HEK293 (cell line): ENCODE measurements at regions not wholly inside any gene's neighbourhood (a gene's known extent, or its start where the extent isn't known, plus 50 kb on each side); places are given as distances from the start of the nearest gene placed in this dataset.

Experiments
- CTCF ChIA-PET: fragments of 350-600 bp; formaldehyde crosslinking; extraction: SDS; loops from one replicate; lab custom pipeline; 2021; ENCODE audit warnings: antibody characterized with exemption; lab: Yijun Ruan, JAX
- POLR2A ChIA-PET: fragments of 300-600 bp; formaldehyde crosslinking; extraction: SDS; loops from one replicate; lab custom pipeline; 2020; ENCODE audit warnings: antibody characterized with exemption, inconsistent platforms; lab: Yijun Ruan, JAX
- H3K27ac ChIP-seq: fragments of 200-500 bp; sonication (Bioruptor generic); 2 replicates; pipeline ENCODE4 v1.5.1; 2014; ENCODE audit warnings: low read depth, low read length, control low read depth, inconsistent platforms; ENCODE audit errors: extremely low read depth
- H3K36me3 ChIP-seq, 2 experiments: fragments of 200-500 bp in 1 of 2; sonication (Bioruptor generic) in 1 of 2; 1 replicate in 1 of 2; 2 replicates in 1 of 2; pipeline ENCODE4 v1.5.1; 2014 to 2017; ENCODE audit warnings: inconsistent platforms in 2 of 2, low read length in 2 of 2; ENCODE audit not compliant: control insufficient read depth in 2 of 2, insufficient read depth in 1 of 2
- H3K4me1 ChIP-seq: fragments of 200-500 bp; sonication (Bioruptor generic); 2 replicates; pipeline ENCODE4 v1.5.1; 2014; ENCODE audit warnings: mild to moderate bottlenecking, low read length, inconsistent platforms; ENCODE audit not compliant: control insufficient read depth, insufficient read depth
- H3K4me3 ChIP-seq: 2 replicates; pipeline ENCODE4 v1.5.1; 2011; ENCODE audit warnings: low read depth, mild to moderate bottlenecking, control low read depth, low read length, moderate library complexity
- H3K9me3 ChIP-seq: fragments of 200-500 bp; sonication (Bioruptor generic); 2 replicates; pipeline ENCODE4 v1.5.1; 2014; ENCODE audit warnings: low read depth, low read length, inconsistent platforms; ENCODE audit not compliant: control insufficient read depth, insufficient read depth
- FEZF1 ChIP-seq: fragments of 450-650 bp; formaldehyde crosslinking; IDR thresholded peaks from 2 replicates; pipeline ENCODE4 v1.5.1; 2016; ENCODE audit warnings: missing biosample characterization, missing genetic modification characterization
- HOXA7 ChIP-seq: sonication (generic); formaldehyde crosslinking; IDR thresholded peaks from 2 replicates; pipeline ENCODE4 v1.8.1; 2022; ENCODE audit warnings: missing genetic modification reagents, borderline replicate concordance
- HOXC10 ChIP-seq: sonication (generic); formaldehyde crosslinking; IDR thresholded peaks from 2 replicates; pipeline ENCODE4 v1.8.1; 2023; ENCODE audit warnings: mild to moderate bottlenecking, missing genetic modification reagents
- KLF9 ChIP-seq: fragments of 450-650 bp; formaldehyde crosslinking; IDR thresholded peaks from 2 replicates; pipeline ENCODE4 v1.5.1; 2016; ENCODE audit warnings: missing biosample characterization, missing genetic modification characterization, low read depth
- OSR2 ChIP-seq: fragments of 450-650 bp; formaldehyde crosslinking; IDR thresholded peaks from 2 replicates; pipeline ENCODE4 v1.5.1; 2016; ENCODE audit warnings: missing biosample characterization, missing genetic modification characterization
- SCRT1 ChIP-seq: fragments of 450-650 bp; formaldehyde crosslinking; IDR thresholded peaks from 2 replicates; pipeline ENCODE4 v1.5.1; 2016; ENCODE audit warnings: missing biosample characterization, missing genetic modification characterization, borderline replicate concordance
- ZBTB17 ChIP-seq: fragments of 450-650 bp; formaldehyde crosslinking; IDR thresholded peaks from 2 replicates; pipeline ENCODE4 v1.5.1; 2016; ENCODE audit warnings: missing biosample characterization, missing genetic modification characterization
- ZNF112 ChIP-seq: fragments of 450-650 bp; formaldehyde crosslinking; IDR thresholded peaks from 2 replicates; pipeline ENCODE4 v1.5.0; 2017; ENCODE audit warnings: missing biosample characterization, missing genetic modification characterization
- ZNF114 ChIP-seq: fragments of 450-650 bp; formaldehyde crosslinking; IDR thresholded peaks from 2 replicates; pipeline ENCODE4 v1.5.0; 2017; ENCODE audit warnings: missing biosample characterization, missing genetic modification characterization
- ZNF133 ChIP-seq: fragments of 450-650 bp; formaldehyde crosslinking; IDR thresholded peaks from 2 replicates; pipeline ENCODE4 v1.5.1; 2016; ENCODE audit warnings: missing biosample characterization, missing genetic modification characterization
- ZNF157 ChIP-seq: fragments of 450-650 bp; formaldehyde crosslinking; IDR thresholded peaks from 2 replicates; pipeline ENCODE4 v1.5.1; 2016; ENCODE audit warnings: missing biosample characterization, missing genetic modification characterization
- ZNF354C ChIP-seq: fragments of 450-650 bp; formaldehyde crosslinking; IDR thresholded peaks from 2 replicates; pipeline ENCODE4 v1.5.1; 2016; ENCODE audit warnings: missing biosample characterization, missing genetic modification characterization, low read depth, borderline replicate concordance
- ZNF394 ChIP-seq: fragments of 450-650 bp; formaldehyde crosslinking; IDR thresholded peaks from 2 replicates; pipeline ENCODE4 v1.5.1; 2016; ENCODE audit warnings: missing biosample characterization, missing genetic modification characterization, mild to moderate bottlenecking, moderate library complexity, borderline replicate concordance
- ZNF426 ChIP-seq: fragments of 450-650 bp; formaldehyde crosslinking; IDR thresholded peaks from 2 replicates; pipeline ENCODE4 v1.5.1; 2017; ENCODE audit warnings: missing biosample characterization, missing genetic modification characterization, mild to moderate bottlenecking, inconsistent platforms, moderate library complexity
- ZNF514 ChIP-seq: fragments of 450-650 bp; formaldehyde crosslinking; IDR thresholded peaks from 2 replicates; pipeline ENCODE4 v1.5.1; 2016; ENCODE audit warnings: missing biosample characterization, missing genetic modification characterization
- ZNF600 ChIP-seq: fragments of 450-650 bp; formaldehyde crosslinking; IDR thresholded peaks from 2 replicates; pipeline ENCODE4 v1.5.1; 2016; ENCODE audit warnings: missing biosample characterization, missing genetic modification characterization
- ZNF654 ChIP-seq: fragments of 450-650 bp; formaldehyde crosslinking; IDR thresholded peaks from 2 replicates; pipeline ENCODE4 v1.5.1; 2016; ENCODE audit warnings: low read depth, missing biosample characterization, missing genetic modification characterization
- ZNF660 ChIP-seq: fragments of 450-650 bp; IDR thresholded peaks from 2 replicates; pipeline ENCODE4 v1.5.1; 2018; ENCODE audit warnings: missing biosample characterization, mild to moderate bottlenecking, missing genetic modification characterization
- ZNF843 ChIP-seq: fragments of 450-650 bp; formaldehyde crosslinking; IDR thresholded peaks from 2 replicates; pipeline ENCODE4 v1.5.1; 2016; ENCODE audit warnings: missing biosample characterization, missing genetic modification characterization
- ZXDB ChIP-seq: fragments of 450-650 bp; formaldehyde crosslinking; IDR thresholded peaks from 2 replicates; pipeline ENCODE4 v1.5.1; 2016; ENCODE audit warnings: missing biosample characterization, missing genetic modification characterization
- TF ChIP-seq, protein P1 (sequence below): fragments of 450-650 bp; formaldehyde crosslinking; IDR thresholded peaks from 2 replicates; pipeline ENCODE4 v1.5.1; 2016; ENCODE audit warnings: missing biosample characterization, missing genetic modification characterization
- TF ChIP-seq, protein P2 (sequence below): fragments of 450-650 bp; formaldehyde crosslinking; conservative IDR thresholded peaks from 2 replicates; pipeline ENCODE4 v1.5.1; 2016; ENCODE audit warnings: low read depth, missing biosample characterization, missing genetic modification characterization

DNA sequence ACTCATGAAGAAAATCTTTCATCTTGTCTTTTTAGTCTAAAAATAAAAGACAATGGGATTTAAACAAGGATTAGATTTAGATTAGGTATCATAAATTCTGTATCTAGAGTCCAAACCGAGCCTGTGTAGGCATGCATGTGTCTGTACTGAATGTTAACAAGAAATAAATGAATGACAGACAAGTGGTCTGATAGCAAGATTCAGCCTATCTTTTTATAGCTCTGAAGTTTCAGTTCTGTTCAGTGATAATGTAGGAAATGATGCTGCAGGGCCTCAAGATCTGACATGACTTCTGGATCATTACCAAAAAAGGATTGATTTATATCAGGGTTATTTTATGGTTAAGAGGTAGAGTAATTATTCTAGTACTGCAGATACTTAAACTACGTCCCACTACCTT, 137.0 kb upstream of the ATP5MC3 start (continued):
- no peak for TF ChIP-seq OSR2 (tag by site-specific recombination)

DNA sequence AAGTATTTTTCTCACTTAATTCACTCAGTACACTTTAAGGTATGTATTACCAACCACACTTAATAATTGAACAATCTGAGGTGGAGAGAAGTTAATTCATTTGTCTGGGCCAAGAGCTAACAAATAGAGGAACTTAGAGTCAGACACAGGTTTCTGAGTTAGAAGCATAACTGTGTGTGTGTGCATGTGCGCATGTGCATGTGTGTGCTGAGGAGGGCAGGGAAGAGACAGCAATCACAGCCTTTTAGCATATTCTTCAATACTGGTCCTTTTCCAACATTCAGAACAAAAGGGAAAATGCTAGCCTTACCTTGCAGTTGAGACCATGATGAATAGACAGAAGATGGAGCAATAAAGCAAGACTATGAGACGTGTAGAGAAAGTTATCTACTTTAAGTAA, 136.2 kb upstream of the ATP5MC3 start:
- no peak overlapping the region for H3K27ac ChIP-seq
- POLR2A ChIA-PET: no interaction called here
- TF ChIP-seq SCRT1 (tag by site-specific recombination) (no peak), ZNF426 (tag by site-specific recombination) (no peak), ZNF157 (no peak), ZNF394 (tag by site-specific recombination) (no peak)
- TF ChIP-seq, protein P1, sequence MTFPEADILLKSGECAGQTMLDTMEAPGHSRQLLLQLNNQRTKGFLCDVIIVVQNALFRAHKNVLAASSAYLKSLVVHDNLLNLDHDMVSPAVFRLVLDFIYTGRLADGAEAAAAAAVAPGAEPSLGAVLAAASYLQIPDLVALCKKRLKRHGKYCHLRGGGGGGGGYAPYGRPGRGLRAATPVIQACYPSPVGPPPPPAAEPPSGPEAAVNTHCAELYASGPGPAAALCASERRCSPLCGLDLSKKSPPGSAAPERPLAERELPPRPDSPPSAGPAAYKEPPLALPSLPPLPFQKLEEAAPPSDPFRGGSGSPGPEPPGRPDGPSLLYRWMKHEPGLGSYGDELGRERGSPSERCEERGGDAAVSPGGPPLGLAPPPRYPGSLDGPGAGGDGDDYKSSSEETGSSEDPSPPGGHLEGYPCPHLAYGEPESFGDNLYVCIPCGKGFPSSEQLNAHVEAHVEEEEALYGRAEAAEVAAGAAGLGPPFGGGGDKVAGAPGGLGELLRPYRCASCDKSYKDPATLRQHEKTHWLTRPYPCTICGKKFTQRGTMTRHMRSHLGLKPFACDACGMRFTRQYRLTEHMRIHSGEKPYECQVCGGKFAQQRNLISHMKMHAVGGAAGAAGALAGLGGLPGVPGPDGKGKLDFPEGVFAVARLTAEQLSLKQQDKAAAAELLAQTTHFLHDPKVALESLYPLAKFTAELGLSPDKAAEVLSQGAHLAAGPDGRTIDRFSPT (tag by site-specific recombination): no peak
- H3K36me3 ChIP-seq: no peaks in the 10 kb centered on the region
- H3K4me3 ChIP-seq: no peak overlapping the region
- no peaks in the 10 kb centered on the region for H3K9me3 ChIP-seq
- CTCF ChIA-PET: interaction anchor here (0.6 to 1.3 kb wide), 2 partner anchors 11 to 217 kb away, joined by 3 to 6 read pairs; no protein-coding TSS in a partner anchor
- no peaks in the 10 kb centered on the region for H3K4me1 ChIP-seq

DNA sequence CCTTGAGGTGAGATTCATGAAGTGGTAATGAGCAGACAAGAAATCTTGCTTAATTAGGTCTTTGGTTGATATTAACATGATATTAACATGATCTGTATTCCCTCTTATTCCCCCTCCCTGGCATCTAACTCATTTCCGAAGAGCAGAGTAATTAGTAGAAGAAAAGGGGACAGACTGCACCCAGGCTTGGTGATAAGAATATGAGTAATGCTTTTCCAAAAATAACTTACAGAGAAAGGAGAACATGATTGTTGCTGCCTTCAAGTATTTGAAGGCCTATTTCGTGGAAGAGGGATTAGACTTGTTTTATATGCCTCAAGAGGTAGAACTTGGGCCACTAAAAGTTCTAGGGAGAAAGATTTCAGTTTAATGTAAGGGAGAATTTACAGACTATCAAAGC, 130.6 kb upstream of the ATP5MC3 start:
- TF ChIP-seq ZNF660 (tag by site-specific recombination): no peak
- TF ChIP-seq ZNF112 (tag by site-specific recombination): no peak
- TF ChIP-seq ZBTB17 (tag by site-specific recombination): 0 out of 2 replicates have a peak, but pooled peaks have one; percentile 16
- ChIA-PET CTCF (interaction anchor here (0.5 kb wide), 1 partner anchor 784 kb away, joined by 3 read pairs; no protein-coding TSS in a partner anchor), POLR2A (no interaction called here)
- Histone ChIP-seq H3K4me3 (no peak overlapping the region), H3K4me1 (no peaks in the 10 kb centered on the region), H3K9me3 (no peaks in the 10 kb centered on the region), H3K36me3 (no peaks in the 10 kb centered on the region), H3K27ac (no peak overlapping the region)

DNA sequence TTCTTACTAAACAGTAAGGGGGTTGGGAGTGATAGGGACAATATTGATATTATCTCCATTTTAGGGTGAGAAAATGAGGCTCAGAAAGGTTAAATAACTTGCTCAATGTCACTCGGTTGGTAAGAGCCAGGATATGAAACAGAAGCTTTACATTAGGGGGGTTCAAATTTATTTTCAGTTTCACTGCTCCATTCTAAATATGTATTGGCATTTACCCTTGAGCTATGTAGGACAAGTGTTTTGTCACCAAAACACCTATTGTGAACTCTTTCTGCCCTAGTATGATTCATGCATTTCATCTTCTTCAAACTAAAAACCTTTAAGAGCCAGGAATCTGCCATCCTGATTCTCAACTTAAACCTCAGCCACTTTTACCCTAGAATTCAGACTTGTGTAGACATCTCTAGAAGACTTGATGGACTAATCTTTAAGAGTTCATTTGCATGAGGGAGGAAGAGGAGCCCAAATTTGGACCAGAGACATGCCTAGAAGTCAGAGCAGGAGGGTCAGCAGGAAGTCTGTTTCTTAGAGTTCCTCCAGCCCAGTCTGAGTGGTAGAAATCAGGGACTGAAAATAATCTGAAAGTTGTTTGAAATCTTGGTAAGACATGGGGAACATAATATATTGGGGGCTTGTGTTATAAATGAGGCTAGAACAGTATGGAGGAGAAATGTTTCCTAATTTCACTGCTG, 129.4 kb upstream of the ATP5MC3 start:
- H3K9me3 ChIP-seq: no peaks in the 10 kb centered on the region
- ChIA-PET POLR2A (no interaction called here), CTCF (interaction anchor here (0.6 to 2.7 kb wide), 10 partner anchors 8 to 1331 kb away, joined by 3 to 21 read pairs (median 3); no protein-coding TSS in a partner anchor)
- H3K36me3 ChIP-seq: no peaks in the 10 kb centered on the region
- H3K27ac ChIP-seq: no peak overlapping the region
- H3K4me3 ChIP-seq: no peak overlapping the region
- H3K4me1 ChIP-seq: no peaks in the 10 kb centered on the region
- TF ChIP-seq ZNF354C: no peak
- TF ChIP-seq ZNF514 (tag by site-specific recombination): no peak
- no peak for TF ChIP-seq FEZF1 (tag by site-specific recombination)
- no peak for TF ChIP-seq HOXA7 (CRISPR knock-in tag)
- no peak for TF ChIP-seq ZNF114
- TF ChIP-seq, protein P1 (tag by site-specific recombination): no peak
- TF ChIP-seq, protein P2, sequence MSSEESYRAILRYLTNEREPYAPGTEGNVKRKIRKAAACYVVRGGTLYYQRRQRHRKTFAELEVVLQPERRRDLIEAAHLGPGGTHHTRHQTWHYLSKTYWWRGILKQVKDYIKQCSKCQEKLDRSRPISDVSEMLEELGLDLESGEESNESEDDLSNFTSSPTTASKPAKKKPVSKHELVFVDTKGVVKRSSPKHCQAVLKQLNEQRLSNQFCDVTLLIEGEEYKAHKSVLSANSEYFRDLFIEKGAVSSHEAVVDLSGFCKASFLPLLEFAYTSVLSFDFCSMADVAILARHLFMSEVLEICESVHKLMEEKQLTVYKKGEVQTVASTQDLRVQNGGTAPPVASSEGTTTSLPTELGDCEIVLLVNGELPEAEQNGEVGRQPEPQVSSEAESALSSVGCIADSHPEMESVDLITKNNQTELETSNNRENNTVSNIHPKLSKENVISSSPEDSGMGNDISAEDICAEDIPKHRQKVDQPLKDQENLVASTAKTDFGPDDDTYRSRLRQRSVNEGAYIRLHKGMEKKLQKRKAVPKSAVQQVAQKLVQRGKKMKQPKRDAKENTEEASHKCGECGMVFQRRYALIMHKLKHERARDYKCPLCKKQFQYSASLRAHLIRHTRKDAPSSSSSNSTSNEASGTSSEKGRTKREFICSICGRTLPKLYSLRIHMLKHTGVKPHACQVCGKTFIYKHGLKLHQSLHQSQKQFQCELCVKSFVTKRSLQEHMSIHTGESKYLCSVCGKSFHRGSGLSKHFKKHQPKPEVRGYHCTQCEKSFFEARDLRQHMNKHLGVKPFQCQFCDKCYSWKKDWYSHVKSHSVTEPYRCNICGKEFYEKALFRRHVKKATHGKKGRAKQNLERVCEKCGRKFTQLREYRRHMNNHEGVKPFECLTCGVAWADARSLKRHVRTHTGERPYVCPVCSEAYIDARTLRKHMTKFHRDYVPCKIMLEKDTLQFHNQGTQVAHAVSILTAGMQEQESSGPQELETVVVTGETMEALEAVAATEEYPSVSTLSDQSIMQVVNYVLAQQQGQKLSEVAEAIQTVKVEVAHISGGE (tag by site-specific recombination): no peak
- TF ChIP-seq ZNF600 (tag by site-specific recombination): no peak
- no peak for TF ChIP-seq ZXDB (tag by site-specific recombination)
- no peak for TF ChIP-seq HOXC10
- TF ChIP-seq ZNF133: no peak
- no peak for TF ChIP-seq ZNF843
- TF ChIP-seq KLF9 (tag by site-specific recombination): no peak
- no peak for TF ChIP-seq ZNF654 (tag by site-specific recombination)
